Glutamatergic neuron (in vitro differentiated cells): ENCODE measurements at regions not wholly inside any gene's neighbourhood (a gene's known extent, or its start where the extent isn't known, plus 50 kb on each side); places are given as distances from the start of the nearest gene placed in this dataset.

Source experiments
- DNase-seq: peaks from one replicate; pipeline ENCODE4 v3.0.0; 2022
- H3K27ac Mint-ChIP-seq: one replicate; pipeline ENCODE4 v1.8.0; 2020; ENCODE audit warnings: mild to moderate bottlenecking, mixed read lengths, inconsistent platforms; ENCODE audit not compliant: unreplicated experiment
- H3K27me3 Mint-ChIP-seq: one replicate; pipeline ENCODE4 v1.8.0; 2020; ENCODE audit warnings: mild to moderate bottlenecking, moderate library complexity, mixed read lengths, inconsistent platforms; ENCODE audit not compliant: unreplicated experiment
- H3K36me3 Mint-ChIP-seq: one replicate; pipeline ENCODE4 v1.8.0; 2020; ENCODE audit warnings: mild to moderate bottlenecking, mixed read lengths, inconsistent platforms; ENCODE audit not compliant: unreplicated experiment
- H3K4me1 Mint-ChIP-seq: one replicate; pipeline ENCODE4 v1.8.0; 2020; ENCODE audit warnings: mild to moderate bottlenecking, low read depth, mixed read lengths, inconsistent platforms; ENCODE audit not compliant: unreplicated experiment
- H3K4me3 Mint-ChIP-seq: one replicate; pipeline ENCODE4 v1.8.0; 2020; ENCODE audit warnings: mild to moderate bottlenecking, mixed read lengths, inconsistent platforms; ENCODE audit not compliant: unreplicated experiment
- H3K9me3 Mint-ChIP-seq: one replicate; pipeline ENCODE4 v1.8.0; 2020; ENCODE audit warnings: mild to moderate bottlenecking, moderate library complexity, mixed read lengths, inconsistent platforms; ENCODE audit not compliant: unreplicated experiment
- TF ChIP-seq, protein P1 (sequence below): fragments of 200-600 bp; sonication (generic); IDR thresholded peaks from one replicate; pipeline ENCODE4 v1.5.0; 2021; ENCODE audit not compliant: partially characterized antibody, unreplicated experiment

DNA sequence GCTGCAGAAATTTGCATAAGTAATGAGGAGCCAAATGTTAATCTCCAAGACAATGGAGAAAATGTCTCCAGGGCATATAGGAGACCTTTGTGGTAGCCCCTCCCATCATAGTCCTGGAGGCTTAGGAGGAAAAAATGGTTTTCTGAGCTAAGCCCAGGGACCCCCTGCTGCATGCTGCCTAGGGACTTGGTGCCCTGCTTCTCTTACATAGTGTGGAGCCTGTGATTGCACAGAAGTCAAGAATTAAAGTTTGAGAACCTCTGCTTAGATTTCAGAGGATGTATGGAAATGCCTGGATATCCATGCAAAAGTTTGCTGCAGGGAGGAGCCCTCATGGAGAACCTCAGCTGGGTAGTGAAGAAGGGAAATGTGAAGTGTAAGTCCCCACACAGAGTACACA, 379.4 kb upstream of the TACR3 start:
- no peak overlapping the region for H3K4me3 Mint-ChIP-seq
- peaks cover 8% of the 10 kb centered on the region for H3K9me3 Mint-ChIP-seq
- TF ChIP-seq, protein P1, sequence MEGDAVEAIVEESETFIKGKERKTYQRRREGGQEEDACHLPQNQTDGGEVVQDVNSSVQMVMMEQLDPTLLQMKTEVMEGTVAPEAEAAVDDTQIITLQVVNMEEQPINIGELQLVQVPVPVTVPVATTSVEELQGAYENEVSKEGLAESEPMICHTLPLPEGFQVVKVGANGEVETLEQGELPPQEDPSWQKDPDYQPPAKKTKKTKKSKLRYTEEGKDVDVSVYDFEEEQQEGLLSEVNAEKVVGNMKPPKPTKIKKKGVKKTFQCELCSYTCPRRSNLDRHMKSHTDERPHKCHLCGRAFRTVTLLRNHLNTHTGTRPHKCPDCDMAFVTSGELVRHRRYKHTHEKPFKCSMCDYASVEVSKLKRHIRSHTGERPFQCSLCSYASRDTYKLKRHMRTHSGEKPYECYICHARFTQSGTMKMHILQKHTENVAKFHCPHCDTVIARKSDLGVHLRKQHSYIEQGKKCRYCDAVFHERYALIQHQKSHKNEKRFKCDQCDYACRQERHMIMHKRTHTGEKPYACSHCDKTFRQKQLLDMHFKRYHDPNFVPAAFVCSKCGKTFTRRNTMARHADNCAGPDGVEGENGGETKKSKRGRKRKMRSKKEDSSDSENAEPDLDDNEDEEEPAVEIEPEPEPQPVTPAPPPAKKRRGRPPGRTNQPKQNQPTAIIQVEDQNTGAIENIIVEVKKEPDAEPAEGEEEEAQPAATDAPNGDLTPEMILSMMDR = no peak
- H3K27me3 Mint-ChIP-seq = no peaks in the 10 kb centered on the region
- no peaks in the 10 kb centered on the region for H3K4me1 Mint-ChIP-seq
- DNase-seq = no peak
- no peak overlapping the region for H3K27ac Mint-ChIP-seq
- H3K36me3 Mint-ChIP-seq = peaks cover 20% of the 10 kb centered on the region

DNA sequence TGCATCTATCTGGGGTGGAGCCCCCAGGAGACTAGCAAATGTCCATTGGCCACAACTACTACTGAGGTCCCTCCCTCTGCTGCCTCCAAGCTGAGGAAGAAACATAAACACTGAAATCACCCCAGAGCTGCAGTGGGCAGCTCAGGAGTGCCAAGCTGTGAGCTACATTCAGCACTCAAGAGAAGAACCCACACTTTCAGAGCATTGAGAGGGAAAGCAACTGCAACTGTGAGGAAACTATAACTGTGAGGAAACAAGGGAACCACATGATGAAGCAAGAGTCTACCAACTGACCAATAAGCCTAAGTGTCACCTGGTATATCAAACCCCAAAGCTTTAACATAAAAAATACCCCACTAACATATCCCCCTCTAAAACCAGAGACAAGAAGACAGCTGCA, 373.5 kb upstream of the TACR3 start:
- Mint-ChIP-seq H3K4me1 (no peaks in the 10 kb centered on the region), H3K4me3 (no peak overlapping the region), H3K27ac (no peak overlapping the region), H3K9me3 (peaks cover 4% of the 10 kb centered on the region), H3K27me3 (no peaks in the 10 kb centered on the region), H3K36me3 (peaks cover 8% of the 10 kb centered on the region)
- no peak for DNase-seq
- TF ChIP-seq, protein P1 = no peak

DNA sequence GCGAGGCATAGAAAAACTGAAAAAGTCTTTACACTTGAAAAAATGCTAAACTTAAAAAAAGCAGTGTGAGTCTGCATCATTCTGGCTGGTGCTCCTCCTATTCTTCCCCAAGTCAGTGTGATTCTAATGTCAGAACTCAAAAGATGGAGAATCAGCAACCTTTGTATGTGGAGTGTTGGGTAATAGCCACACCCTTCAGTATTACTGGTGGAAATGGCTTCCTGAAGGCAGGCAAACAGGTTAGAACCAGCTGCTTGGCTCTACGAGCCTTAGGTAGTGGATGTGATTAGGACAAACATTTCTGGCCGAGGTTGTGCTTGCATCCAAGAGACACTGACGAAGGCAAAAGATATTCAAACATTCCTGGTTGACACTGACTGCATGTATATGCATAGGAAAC, 353.4 kb upstream of the TACR3 start:
- DNase-seq = no peak
- Mint-ChIP-seq H3K27ac (no peak overlapping the region), H3K4me3 (no peak overlapping the region), H3K4me1 (no peaks in the 10 kb centered on the region), H3K36me3 (no peaks in the 10 kb centered on the region), H3K9me3 (no peaks in the 10 kb centered on the region), H3K27me3 (no peaks in the 10 kb centered on the region)
- TF ChIP-seq, protein P1 = no peak

DNA sequence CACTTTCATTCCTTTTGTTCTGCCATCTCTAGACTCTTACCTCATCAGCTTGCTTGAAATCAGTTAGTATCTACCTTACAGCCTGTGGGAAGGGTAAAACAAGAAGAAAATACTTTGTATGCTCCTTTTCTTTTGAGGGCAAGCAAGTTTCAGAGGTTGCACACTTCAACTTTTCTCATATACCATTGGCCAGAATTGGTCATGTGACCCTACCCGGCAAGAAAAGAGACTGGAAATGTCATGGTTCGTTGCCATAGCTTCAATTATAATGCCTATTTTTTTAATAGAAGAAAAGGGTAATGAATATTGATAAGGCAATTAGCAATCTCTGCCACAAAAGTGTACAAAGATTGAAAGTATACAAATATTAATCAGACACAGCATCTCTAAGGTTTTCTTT, 346.7 kb upstream of the TACR3 start:
- DNase-seq = no peak
- H3K27me3 Mint-ChIP-seq = no peaks in the 10 kb centered on the region
- H3K9me3 Mint-ChIP-seq = no peaks in the 10 kb centered on the region
- H3K4me1 Mint-ChIP-seq = peaks cover 11% of the 10 kb centered on the region
- TF ChIP-seq, protein P1 = no peak
- no peak overlapping the region for H3K4me3 Mint-ChIP-seq
- no peak overlapping the region for H3K27ac Mint-ChIP-seq
- no peaks in the 10 kb centered on the region for H3K36me3 Mint-ChIP-seq

- peak; percentile 70 for DNase-seq
- Mint-ChIP-seq H3K9me3 (no peaks in the 10 kb centered on the region), H3K27me3 (peaks cover 2% of the 10 kb centered on the region), H3K4me1 (peaks cover 11% of the 10 kb centered on the region), H3K36me3 (no peaks in the 10 kb centered on the region), H3K27ac (no peak overlapping the region), H3K4me3 (no peak overlapping the region)
- TF ChIP-seq, protein P1 = peak; percentile 85
Measured at GRCh38 chr4:104064646-104065577, 345.1 kb upstream of the TACR3 start.
